Nephron progenitor cell (in vitro differentiated cells): ENCODE measurements at regions not wholly inside any gene's neighbourhood (a gene's known extent, or its start where the extent isn't known, plus 50 kb on each side); places are given as distances from the start of the nearest gene placed in this dataset.
"Not testable (repeated sequence)": the region's sequence is repeated elsewhere in the genome, so short reads cannot be mapped to it uniquely, and the experiment has no call there.

Source experiments
- DNase-seq: peaks from one replicate; pipeline ENCODE4 v3.0.0; 2021
- H3K27ac Mint-ChIP-seq: 2 replicates; pipeline ENCODE4 v1.8.0; 2021; ENCODE audit warnings: mild to moderate bottlenecking, moderate library complexity, mixed read lengths
- H3K27me3 Mint-ChIP-seq: 2 replicates; pipeline ENCODE4 v1.8.0; 2021; ENCODE audit warnings: mild to moderate bottlenecking, low read depth, mixed read lengths; ENCODE audit not compliant: poor library complexity
- H3K36me3 Mint-ChIP-seq: 2 replicates; pipeline ENCODE4 v1.8.0; 2021; ENCODE audit warnings: low read depth, mixed read lengths
- H3K4me1 Mint-ChIP-seq: 2 replicates; pipeline ENCODE4 v1.8.0; 2021; ENCODE audit warnings: mixed read lengths
- H3K4me3 Mint-ChIP-seq: 2 replicates; pipeline ENCODE4 v1.8.0; 2021; ENCODE audit warnings: mild to moderate bottlenecking, moderate library complexity, mixed read lengths
- H3K9me3 Mint-ChIP-seq: 2 replicates; pipeline ENCODE4 v1.8.0; 2021; ENCODE audit warnings: mild to moderate bottlenecking, moderate library complexity, mixed read lengths
- TF ChIP-seq, protein P1 (sequence below): fragments of 200-600 bp; sonication (generic); IDR thresholded peaks from 2 replicates; pipeline ENCODE4 v1.5.0; 2021; ENCODE audit warnings: antibody characterized with exemption

DNA sequence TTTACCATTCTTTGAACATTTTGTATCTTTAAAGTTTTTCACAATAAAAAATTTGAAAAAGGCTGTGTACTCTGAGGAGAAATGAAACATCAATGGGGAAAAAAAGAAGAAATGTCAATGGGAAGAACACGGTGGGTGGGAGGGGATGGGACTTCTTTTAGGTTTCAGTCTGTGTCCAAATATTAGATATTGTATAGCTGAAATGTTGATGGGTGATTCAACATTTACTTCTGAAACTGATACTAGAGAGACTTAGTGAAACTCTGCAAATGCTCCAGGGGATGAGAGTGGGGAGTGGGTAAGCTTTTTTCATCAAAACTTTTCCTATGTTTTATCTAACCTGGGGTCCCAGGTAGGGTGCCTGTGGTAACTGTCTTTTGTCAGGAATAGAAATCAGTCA is 311.9 kb downstream of the MAN2A1 start:
- peaks cover 5% of the 10 kb centered on the region for H3K36me3 Mint-ChIP-seq
- TF ChIP-seq, protein P1, sequence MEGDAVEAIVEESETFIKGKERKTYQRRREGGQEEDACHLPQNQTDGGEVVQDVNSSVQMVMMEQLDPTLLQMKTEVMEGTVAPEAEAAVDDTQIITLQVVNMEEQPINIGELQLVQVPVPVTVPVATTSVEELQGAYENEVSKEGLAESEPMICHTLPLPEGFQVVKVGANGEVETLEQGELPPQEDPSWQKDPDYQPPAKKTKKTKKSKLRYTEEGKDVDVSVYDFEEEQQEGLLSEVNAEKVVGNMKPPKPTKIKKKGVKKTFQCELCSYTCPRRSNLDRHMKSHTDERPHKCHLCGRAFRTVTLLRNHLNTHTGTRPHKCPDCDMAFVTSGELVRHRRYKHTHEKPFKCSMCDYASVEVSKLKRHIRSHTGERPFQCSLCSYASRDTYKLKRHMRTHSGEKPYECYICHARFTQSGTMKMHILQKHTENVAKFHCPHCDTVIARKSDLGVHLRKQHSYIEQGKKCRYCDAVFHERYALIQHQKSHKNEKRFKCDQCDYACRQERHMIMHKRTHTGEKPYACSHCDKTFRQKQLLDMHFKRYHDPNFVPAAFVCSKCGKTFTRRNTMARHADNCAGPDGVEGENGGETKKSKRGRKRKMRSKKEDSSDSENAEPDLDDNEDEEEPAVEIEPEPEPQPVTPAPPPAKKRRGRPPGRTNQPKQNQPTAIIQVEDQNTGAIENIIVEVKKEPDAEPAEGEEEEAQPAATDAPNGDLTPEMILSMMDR, result no peak
- H3K4me1 Mint-ChIP-seq, result peaks cover 15% of the 10 kb centered on the region
- DNase-seq, result no peak
- peaks cover 17% of the 10 kb centered on the region for H3K9me3 Mint-ChIP-seq
- H3K27ac Mint-ChIP-seq, result no peak overlapping the region
- no peak overlapping the region for H3K4me3 Mint-ChIP-seq
- no peaks in the 10 kb centered on the region for H3K27me3 Mint-ChIP-seq

DNA sequence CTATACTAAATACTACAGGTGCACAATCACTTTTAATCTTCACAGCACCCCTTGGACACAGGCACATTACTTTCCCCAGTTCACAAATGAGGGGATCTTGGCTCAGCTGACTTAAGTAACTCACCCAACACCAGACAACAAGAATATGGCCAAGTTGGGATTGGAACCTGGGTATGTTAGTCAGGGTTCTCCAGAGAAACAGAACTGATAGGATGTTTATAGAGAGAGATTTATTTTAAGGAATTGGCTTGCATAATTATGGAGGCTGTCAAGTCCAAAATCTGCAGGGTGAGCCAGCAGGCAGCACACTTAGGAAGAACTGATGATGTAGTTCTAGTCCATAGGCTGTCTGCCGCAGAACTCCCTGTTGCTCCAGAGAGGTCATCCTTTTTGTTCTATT is 312.9 kb downstream of the MAN2A1 start:
- DNase-seq, result no peak
- H3K27me3 Mint-ChIP-seq, result no peaks in the 10 kb centered on the region
- peaks cover 6% of the 10 kb centered on the region for H3K4me1 Mint-ChIP-seq
- peaks cover 17% of the 10 kb centered on the region for H3K9me3 Mint-ChIP-seq
- TF ChIP-seq, protein P1, result no peak
- H3K27ac Mint-ChIP-seq, result no peak overlapping the region
- peaks cover 5% of the 10 kb centered on the region for H3K36me3 Mint-ChIP-seq
- no peak overlapping the region for H3K4me3 Mint-ChIP-seq

DNA sequence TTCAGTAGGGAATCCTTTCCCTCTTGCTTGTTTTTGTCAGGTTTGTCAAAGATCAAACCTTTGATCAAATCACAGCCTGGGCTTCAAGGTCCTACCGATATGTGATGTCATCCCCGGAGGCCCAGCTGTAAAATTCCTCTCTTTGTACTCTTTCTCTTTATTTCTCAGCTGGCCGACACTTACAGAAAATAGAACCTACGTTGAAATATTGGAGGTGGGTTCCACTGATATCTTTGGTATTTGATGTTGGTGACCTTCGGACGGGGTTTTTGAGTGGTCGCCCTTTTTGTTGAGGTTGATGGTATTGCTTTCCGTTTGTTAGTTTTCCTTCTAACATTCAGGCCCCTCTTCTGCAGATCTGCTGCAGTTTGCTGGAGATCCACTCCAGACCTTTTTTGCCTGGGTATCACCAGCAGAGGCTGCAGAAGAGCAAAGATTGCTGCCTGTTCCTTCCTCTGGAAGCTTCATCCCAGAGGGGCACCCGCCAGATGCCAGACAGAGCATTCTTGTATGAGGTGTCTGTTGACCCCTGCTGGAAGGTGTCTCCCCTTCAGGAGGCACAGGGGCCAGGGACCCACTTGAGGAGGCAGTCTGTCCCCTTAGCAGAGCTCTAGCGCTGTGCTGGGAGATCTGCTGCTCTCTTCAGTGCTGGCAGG is 316.3 kb downstream of the MAN2A1 start:
- not testable (repeated sequence) for H3K4me1 Mint-ChIP-seq, H3K27ac Mint-ChIP-seq, DNase-seq, H3K27me3 Mint-ChIP-seq, H3K4me3 Mint-ChIP-seq, H3K36me3 Mint-ChIP-seq
- peaks cover 12% of the 10 kb centered on the region for H3K9me3 Mint-ChIP-seq

GRCh38 chr5:110007101-110007500 is 317.4 kb downstream of the MAN2A1 start:
- Mint-ChIP-seq H3K36me3 (peaks cover 5% of the 10 kb centered on the region), H3K27me3 (no peaks in the 10 kb centered on the region)
- TF ChIP-seq, protein P1, result no peak

GRCh38 chr5:110008131-110008530 is 318.4 kb downstream of the MAN2A1 start:
- Mint-ChIP-seq H3K4me1 (no peaks in the 10 kb centered on the region), H3K27me3 (peaks cover 1% of the 10 kb centered on the region), H3K27ac (no peak overlapping the region), H3K36me3 (peaks cover 5% of the 10 kb centered on the region), H3K4me3 (no peak overlapping the region), H3K9me3 (peaks cover 14% of the 10 kb centered on the region)
- DNase-seq, result no peak
- TF ChIP-seq, protein P1, result no peak

More at GRCh38 chr5:110007101-110007500, 317.4 kb downstream of the MAN2A1 start:
- no peak for DNase-seq
- Mint-ChIP-seq H3K27ac (no peak overlapping the region), H3K9me3 (peaks cover 12% of the 10 kb centered on the region), H3K4me3 (no peak overlapping the region), H3K4me1 (no peaks in the 10 kb centered on the region)

- Mint-ChIP-seq H3K27me3 (peaks cover 3% of the 10 kb centered on the region), H3K4me1 (peaks cover under 1% of the 10 kb centered on the region), H3K27ac (no peak overlapping the region), H3K9me3 (peaks cover 11% of the 10 kb centered on the region), H3K36me3 (no peaks in the 10 kb centered on the region), H3K4me3 (no peak overlapping the region)
- DNase-seq, result no peak
- TF ChIP-seq, protein P1, result no peak
Observed at GRCh38 chr5:110012145-110012544, 322.4 kb downstream of the MAN2A1 start.
